Activated CD4-positive, alpha-beta T cell treated with anti-CD3 and anti-CD28 coated beads, Interleukin-2, amount 50 U/mL, for 1 hour (primary cell): ENCODE measurements at regions not wholly inside any gene's neighbourhood (a gene's known extent, or its start where the extent isn't known, plus 50 kb on each side); places are given as distances from the start of the nearest gene placed in this dataset.

Source experiments
- DNase-seq: peaks from one replicate; pipeline ENCODE4 v3.0.0-alpha.2; 2020

DNA sequence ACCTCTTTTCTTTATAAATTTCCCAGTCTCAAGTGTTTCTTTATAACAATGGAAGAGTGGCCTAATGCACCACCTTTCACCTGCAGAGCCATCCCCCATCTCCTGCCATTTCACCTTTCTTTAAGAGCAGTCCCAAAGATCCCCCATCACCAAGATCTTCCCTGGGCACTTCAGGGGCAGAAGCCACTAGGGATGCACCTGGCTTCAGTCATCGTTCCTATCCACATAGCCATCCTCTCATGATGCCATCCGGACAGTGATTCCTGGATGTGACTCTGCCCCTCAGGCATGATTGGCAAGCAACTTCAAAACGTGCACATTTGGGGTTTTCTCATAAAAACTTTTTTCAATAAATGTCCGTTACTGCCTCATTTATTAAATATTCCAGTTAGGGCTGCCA is 225.9 kb downstream of the TBXT start:
- no peak for DNase-seq

DNA sequence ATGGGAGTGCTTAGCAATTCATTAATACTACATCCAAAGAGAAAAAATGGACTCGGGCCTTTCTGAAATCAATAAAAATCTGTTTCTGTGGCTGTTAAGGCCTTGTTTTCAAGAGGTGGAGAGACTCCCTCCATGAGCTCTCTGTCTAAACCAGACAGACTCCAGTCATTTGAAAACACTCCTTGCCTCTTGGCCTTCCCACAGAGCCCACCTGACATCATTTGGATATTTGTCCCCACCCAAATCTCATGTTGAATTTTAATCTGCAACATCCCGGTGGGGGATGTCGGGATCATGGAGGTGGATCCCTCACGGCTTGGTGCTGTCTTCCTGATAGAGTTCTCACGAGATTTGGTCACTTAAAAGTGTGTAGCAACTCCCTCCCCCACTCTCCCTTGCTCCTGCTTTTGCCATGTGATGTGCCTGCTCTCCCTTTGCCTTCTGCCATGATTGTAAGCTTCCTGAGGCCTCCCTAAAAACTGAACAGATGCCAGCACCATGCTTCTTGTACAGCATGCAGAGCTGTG is 226.3 kb downstream of the TBXT start:
- no peak for DNase-seq

GRCh38 chr6:165940366-165940765 is 227.3 kb downstream of the TBXT start:
- DNase-seq = no peak

DNA sequence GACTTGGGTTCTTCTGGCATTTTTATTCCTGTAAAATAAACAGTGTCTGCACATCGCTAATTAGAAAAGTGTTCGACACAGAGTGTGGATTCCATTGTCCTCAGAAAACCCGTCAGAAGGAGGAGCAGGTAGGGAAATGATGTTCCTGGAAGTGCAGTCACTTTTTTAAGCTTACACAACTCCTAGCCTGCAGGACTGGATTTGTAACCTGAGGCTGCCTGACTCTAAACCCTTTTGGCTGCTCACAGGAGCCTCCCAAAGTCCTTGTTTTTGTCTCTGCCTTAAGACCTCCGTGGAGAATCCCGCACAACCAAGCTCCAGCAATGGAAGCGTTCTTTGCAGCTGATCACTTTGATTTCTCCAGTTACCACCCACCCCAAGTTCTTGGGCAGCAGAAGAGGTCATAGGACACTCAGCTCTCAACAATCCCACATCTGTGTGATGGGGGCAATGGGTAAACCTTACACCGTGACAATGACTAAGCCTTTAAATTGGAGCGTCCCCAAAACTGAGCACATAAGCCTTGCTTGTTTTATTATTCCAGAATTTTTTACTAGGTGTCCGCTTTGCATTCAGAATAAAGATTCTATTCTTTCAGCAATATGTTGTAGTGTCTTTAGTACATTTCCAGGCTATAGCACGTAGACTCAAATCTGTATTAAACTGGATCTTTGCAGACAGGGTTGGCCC is 227.9 kb downstream of the TBXT start:
- DNase-seq = no peak

DNA sequence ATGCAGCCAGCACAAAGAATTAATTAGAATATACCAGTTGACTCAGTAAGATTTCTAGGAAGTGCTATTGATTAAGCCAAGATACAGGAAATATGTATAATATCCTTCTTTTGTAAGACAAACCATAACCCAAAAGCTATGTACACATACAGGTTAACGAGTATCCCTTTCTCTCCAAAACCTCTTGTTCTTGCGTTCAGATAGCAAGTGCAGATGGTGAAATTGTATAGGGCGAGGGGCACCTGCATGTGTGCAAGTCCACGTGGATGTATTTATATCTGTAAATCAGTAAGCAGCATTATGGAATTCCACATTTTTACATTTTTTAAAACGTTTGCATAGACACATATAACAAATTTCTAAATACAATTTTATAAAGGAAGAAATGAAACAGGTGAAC is 228.6 kb downstream of the TBXT start:
- DNase-seq = no peak

DNA sequence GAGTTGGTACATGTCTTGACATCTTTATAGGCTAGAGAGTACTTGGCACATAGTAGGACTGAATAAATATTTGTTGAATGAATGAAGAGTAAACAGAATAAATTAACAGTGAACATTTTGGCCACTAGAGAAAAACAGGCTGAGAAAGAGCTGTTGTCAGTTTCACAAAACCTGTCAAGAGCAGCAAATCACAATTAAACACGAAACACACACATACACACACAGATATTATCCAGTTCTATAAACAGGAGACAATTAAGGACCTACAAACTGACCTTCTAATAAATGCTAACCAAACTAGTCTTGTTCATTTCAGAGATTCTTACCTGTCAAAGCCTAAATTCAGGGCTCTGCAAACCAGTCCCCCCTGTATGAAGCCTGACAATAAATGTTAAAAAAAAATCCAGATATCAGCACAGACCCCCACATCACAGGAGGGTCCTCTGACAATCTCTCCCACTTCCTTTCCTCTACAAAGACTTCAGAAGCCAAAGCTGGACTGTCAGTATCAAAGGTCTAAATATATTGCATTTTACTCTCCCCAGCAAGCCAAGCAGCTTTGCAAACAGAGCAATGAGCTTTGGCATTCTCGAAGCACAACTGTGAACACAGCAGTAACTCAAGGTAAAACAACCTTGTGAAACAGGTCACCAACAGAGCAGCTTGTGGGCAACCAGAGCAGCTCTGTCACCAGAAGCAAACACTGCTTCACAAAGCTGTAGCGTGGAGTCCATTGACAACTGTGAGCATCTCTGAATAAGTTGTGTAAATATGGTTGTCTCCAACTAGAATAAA is 229.9 kb downstream of the TBXT start:
- no peak for DNase-seq

DNA sequence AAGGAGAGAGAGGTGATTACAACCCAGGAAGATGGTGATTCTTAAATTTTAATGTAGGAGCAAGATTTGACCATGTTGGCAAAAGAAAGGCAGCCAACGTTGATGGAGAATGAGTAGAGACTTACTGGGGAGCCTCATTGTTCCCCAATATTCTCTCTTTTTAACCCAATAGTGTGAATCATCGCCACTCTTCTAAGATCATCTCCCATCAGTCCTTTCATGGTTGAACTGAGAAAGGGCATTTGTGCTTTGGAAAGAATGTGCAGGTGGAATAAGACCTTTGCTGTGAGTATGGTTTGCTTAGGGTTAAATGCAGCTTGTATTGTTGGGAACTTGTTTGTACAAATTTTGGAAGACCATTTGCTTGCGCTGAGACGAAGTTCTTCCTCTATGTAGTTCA is 231.0 kb downstream of the TBXT start:
- DNase-seq = no peak

DNA sequence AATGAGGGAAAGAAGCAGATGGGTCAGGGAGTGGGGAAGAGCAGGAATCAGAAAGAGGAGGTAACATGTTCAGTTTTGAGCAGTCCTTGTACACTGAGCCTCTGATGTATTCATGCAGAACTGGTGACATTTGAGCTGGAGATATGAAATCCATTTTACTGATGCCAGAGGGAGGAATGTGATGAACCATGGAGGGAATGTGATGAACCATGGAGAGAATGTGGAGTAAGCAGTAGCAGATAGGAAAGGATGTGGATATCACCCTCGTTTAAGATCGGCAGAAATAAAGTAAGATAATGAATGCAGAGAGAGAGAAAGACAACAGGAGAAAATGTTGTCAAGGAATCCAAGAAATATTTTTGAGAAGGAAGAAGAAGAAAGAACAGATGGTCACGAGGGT is 231.6 kb downstream of the TBXT start:
- DNase-seq = no peak

DNA sequence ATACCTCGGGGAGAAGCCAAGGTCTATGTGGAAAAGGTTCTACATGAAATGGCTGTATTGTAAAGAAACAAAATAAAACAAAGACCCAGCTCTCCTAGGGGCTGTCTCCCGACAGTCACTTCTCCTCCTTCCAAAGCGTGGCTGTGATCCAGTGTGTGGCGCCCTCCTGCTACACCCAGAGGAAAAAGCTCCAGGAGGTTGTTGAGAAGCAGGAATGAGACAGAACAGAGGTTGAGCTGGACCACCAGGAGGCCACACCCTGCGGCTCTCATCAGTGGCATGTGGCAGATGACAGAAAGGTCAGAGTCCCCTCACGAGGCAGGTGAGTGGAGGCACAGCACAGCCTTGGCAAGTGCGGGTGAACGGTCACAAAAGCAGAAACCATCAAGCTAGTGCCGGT is 236.0 kb downstream of the TBXT start:
- DNase-seq = no peak

- no peak for DNase-seq
Observed at GRCh38 chr6:165930668-165931214, 236.9 kb downstream of the TBXT start.

DNA sequence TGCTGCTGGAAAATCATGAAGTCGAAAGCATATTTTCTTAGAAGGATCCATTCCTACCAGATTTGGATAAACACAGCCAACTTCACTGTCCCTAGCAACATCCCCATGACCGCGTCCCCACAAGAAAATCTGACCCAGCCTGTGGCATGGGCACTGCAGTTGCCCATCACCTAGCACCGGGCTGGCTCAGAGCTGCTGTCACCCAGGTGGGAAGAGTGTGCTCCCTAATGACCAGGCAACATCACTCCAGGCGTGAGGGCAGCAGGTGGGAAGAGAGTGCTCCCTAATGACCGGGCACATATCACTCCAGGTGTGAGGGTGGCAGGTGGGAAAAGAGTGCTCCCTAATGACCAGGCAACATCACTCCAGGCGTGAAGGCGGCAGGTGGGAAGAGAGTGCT is 238.0 kb downstream of the TBXT start:
- DNase-seq = no peak

- no peak for DNase-seq
Observed at GRCh38 chr6:165926378-165926777, 241.3 kb downstream of the TBXT start.

GRCh38 chr6:165925474-165926156 is 242.0 kb downstream of the TBXT start:
- no peak for DNase-seq

DNA sequence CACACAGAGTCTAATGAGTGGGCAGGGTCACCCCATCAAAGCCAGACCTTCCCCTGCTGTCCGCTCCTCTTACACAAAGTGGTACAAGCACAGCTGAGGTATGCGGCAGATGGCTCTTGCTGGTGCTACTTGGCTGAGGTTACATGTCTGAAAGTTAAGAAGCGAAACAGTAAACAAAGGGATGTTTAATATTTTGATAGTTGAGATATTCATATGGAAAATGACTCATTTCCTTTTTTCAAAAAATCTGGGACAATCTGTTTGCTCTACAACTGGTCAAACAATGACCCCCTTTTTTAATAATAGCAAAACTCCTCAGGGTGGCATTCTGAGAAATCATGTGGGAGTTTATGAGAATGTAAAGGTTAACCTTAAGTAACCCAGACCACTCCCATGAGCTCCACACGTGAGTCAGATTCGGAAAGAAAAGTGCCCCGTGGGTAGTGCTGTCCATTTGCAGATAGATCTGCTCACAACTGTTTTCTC is 245.3 kb downstream of the TBXT start:
- DNase-seq = no peak

- no peak for DNase-seq
Observed at GRCh38 chr6:165920896-165921671, 246.6 kb downstream of the TBXT start.

GRCh38 chr6:165917576-165917975 is 250.1 kb downstream of the TBXT start:
- no peak for DNase-seq

- DNase-seq = no peak
Observed at GRCh38 chr6:165915022-165915770, 252.2 kb upstream of the PDE10A start.

DNA sequence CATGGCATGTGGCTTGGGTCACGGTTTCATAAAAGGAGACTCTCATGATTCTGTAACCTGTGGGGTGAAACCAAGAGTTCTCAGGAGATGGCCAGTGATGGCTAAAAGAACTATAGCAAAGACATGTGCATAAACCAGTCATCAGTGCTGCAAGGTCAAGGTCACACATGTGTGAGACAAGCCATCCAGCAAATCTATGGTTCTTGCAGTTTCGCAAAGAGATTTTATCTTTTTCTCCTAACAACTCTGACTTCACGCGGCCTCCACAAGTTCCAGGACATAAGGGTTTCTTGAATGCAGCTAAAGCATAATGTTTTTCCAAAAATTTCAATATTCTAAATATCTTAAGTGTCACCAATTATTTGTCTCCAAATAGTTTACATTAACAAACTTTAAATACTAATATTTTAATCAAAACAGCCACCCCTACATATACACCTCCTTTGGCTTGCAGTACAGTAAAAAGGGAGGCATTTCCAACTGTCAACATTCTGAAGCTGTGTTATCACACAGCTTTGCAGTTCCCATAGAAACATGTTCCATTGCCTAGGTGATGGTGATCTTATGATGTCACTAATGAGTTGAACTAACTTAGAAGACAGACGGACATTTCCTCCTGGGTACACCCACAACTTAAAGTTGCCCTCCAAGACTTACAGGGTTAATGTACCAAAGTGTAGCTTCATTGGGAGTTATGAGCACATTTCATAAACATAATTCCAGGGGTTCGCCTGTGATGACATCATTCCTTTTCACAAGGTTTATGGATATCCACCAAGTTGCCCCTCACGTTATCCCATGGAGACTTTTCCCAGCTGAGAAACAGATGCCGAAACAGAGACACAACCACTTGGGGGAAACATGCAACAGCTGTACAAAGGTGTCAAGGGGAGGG is 250.9 kb upstream of the PDE10A start:
- DNase-seq = no peak

DNA sequence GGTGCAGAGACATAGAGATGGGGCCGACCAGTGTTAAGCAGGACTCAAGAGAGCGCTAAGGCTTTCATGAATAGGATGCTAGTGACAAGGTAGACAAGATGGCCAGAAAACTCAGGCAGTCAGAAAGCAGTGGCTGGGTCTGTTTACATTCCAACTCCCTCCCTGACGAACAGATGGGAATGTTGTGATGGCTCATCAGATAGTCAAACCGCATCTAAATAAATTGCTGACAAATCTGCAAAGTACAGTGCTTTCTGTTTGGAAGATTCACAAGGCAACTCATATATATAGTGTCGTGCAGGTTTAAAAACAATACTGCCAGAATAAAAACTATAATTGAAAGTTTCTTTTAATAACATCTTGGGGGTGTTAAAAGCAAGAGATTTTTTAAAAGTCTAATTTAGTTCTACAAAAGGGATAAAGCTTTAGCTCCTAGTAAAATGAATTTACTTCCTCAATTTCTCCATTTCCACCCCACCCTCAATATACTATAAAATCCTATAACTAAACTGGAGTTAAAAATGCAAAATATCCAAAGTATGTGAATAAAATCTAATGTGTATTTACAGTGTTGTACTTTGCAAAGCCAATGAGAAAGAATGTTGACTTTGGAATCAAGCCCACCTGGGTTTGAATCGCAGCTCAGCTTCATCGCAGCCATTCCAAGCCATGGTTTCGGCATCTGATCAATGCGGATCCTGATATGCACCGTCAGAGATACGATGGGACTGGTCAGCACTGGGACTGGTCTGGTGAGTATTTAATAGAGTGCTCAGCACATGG is 247.3 kb upstream of the PDE10A start:
- no peak for DNase-seq

- no peak for DNase-seq
Observed at GRCh38 chr6:165906736-165907135, 243.7 kb upstream of the PDE10A start.
